HEK293T (cell line): ENCODE measurements at regions not wholly inside any gene's neighbourhood (a gene's known extent, or its start where the extent isn't known, plus 50 kb on each side); places are given as distances from the start of the nearest gene placed in this dataset.
"Not testable (repeated sequence)": the region's sequence is repeated elsewhere in the genome, so short reads cannot be mapped to it uniquely, and the experiment has no call there.

ENCODE experiments used
- ELF4 ChIP-seq: fragments of 450-650 bp; IDR thresholded peaks from 2 replicates; pipeline ENCODE4 v1.6.1; 2017; ENCODE audit warnings: antibody characterized with exemption
- NFRKB ChIP-seq: fragments of 450-650 bp; IDR thresholded peaks from 2 replicates; pipeline ENCODE4 v1.6.1; 2016; ENCODE audit warnings: mild to moderate bottlenecking, moderate library complexity
- SP1 ChIP-seq: fragments of 450-650 bp; IDR thresholded peaks from 2 replicates; pipeline ENCODE4 v1.6.1; 2017
- SUZ12 ChIP-seq: fragments of 450-650 bp; IDR thresholded peaks from 2 replicates; pipeline ENCODE4 v1.6.1; 2016; ENCODE audit warnings: mild to moderate bottlenecking
- TARDBP ChIP-seq: fragments of 450-650 bp; IDR thresholded peaks from 2 replicates; pipeline ENCODE4 v1.6.1; 2016

DNA sequence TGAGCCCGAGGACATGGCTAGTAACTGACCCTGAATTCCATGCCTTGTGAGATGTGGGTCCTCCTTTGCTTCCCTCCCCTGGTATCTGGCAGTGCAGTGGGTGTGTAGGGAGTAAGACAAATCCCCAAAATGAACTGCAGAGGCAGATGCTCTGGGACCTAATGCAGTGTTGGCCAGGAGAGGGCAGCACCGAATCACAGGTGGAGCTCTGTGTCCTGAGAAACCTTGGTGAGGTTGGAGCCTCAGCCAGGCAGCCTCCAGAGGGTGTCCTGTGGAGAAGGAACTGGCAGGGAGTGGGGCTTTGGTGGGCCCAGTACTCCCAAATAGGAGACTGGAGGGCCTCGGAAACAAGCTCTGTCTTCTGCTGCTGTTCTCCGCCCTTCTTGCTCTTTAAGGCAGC, 209.9 kb downstream of the CCNG2 start:
- TF ChIP-seq ELF4, SUZ12, TARDBP, SP1, NFRKB: not testable (repeated sequence)
